GM12878 (cell line): ENCODE measurements at regions not wholly inside any gene's neighbourhood (a gene's known extent, or its start where the extent isn't known, plus 50 kb on each side); places are given as distances from the start of the nearest gene placed in this dataset.

Experiments used
- ATAC-seq: fragments of 200-7000 bp; cut with Tn5 transposase; 3 replicates; pipeline ENCODE4 v1.9.1; 2020; ENCODE audit warnings: mild to moderate bottlenecking, moderate library complexity
- BruUV-seq: library from RNA; stranded (reverse); fragments of 400-500 nt; replicated peaks from 2 replicates; lab custom pipeline; 2021; lab: Mats Ljungman, UMichigan
- CTCF ChIA-PET: fragments of 300-600 bp; sonication (Branson Sonifier 250); formaldehyde crosslinking; extraction: SDS; loops from one replicate; lab custom pipeline; 2021; ENCODE audit warnings: inconsistent platforms; lab: Yijun Ruan, JAX
- POLR2A ChIA-PET: fragments of 350-600 bp; formaldehyde crosslinking; extraction: SDS; loops from one replicate; lab custom pipeline; 2021; ENCODE audit warnings: inconsistent platforms; lab: Charles Lee
- RAD21 ChIA-PET: fragments of 300-600 bp; sonication (Branson Sonifier 250); formaldehyde crosslinking; loops from one replicate; lab custom pipeline; 2023; ENCODE audit warnings: antibody characterized with exemption; ENCODE audit not compliant: unreplicated experiment; lab: Charles Lee
- SMC1A ChIA-PET: fragments of 300-600 bp; sonication (Branson Sonifier 250); formaldehyde crosslinking; loops from one replicate; lab custom pipeline; 2023; ENCODE audit not compliant: unreplicated experiment, uncharacterized antibody; lab: Charles Lee
- DNase-seq: peaks from one replicate; pipeline ENCODE4 v3.0.0-alpha.2; 2011; ENCODE audit warnings: low read depth, low spot score
- FAIRE-seq: peaks from 3 replicates; lab custom pipeline; 2011; peaks lifted over from hg19 to GRCh38; lab: Jason Lieb, UNC
- H2AFZ ChIP-seq: 2 replicates; pipeline ENCODE4 v1.6.0; 2011; ENCODE audit warnings: low read depth, low read length, control low read depth; ENCODE audit not compliant: control insufficient read depth
- H3K27ac ChIP-seq: 2 replicates; pipeline ENCODE4 v1.5.1; 2011; ENCODE audit warnings: control low read depth; ENCODE audit not compliant: control insufficient read depth, insufficient read depth
- H3K27me3 ChIP-seq, 2 experiments: replicated peaks in 1 of 2; 2 replicates each; pipeline versions ENCODE4 v1.6.0 to v1.6.1; 2011; ENCODE audit warnings: low read length in 1 of 2; ENCODE audit not compliant: control insufficient read depth in 2 of 2, insufficient read depth in 2 of 2
- H3K36me3 ChIP-seq, 2 experiments: 2 replicates each; pipeline ENCODE4 v1.5.1; 2011; ENCODE audit warnings: low read length in 1 of 2; ENCODE audit not compliant: control insufficient read depth in 2 of 2, insufficient read depth in 2 of 2
- H3K4me1 ChIP-seq: 2 replicates; pipeline ENCODE4 v1.6.1; 2011; ENCODE audit warnings: mild to moderate bottlenecking, low read length, moderate library complexity, mixed read lengths; ENCODE audit not compliant: control insufficient read depth, insufficient read depth
- H3K4me2 ChIP-seq: 2 replicates; pipeline ENCODE4 v1.6.0; 2011; ENCODE audit warnings: control low read depth; ENCODE audit not compliant: control insufficient read depth, insufficient read depth
- H3K4me3 ChIP-seq: fragments of 200-600 bp; sonication (generic); 2 replicates; pipeline ENCODE4 v1.5.1; 2016
- H3K79me2 ChIP-seq: 2 replicates; pipeline ENCODE4 v1.6.0; 2011; ENCODE audit warnings: low read length; ENCODE audit not compliant: control insufficient read depth, insufficient read depth
- H3K9ac ChIP-seq: 2 replicates; pipeline ENCODE4 v1.8.0; 2011; ENCODE audit warnings: low read length, control low read depth, mixed read lengths; ENCODE audit not compliant: control insufficient read depth, insufficient read depth
- H3K9me3 ChIP-seq: replicated peaks from 3 replicates; pipeline ENCODE4 v1.5.1; 2011; ENCODE audit warnings: mild to moderate bottlenecking, low read length; ENCODE audit not compliant: control insufficient read depth, insufficient read depth
- H4K20me1 ChIP-seq: 2 replicates; pipeline ENCODE4 v1.6.0; 2011; ENCODE audit not compliant: control insufficient read depth, insufficient read depth
- CTCF ChIP-seq, 3 experiments: IDR thresholded peaks in 2 of 3; conservative IDR thresholded peaks in 1 of 3; 2 replicates each; pipeline ENCODE4 v1.5.1; 2011; ENCODE audit warnings: low read depth in 3 of 3, low read length in 3 of 3, mild to moderate bottlenecking in 3 of 3, control low read depth in 2 of 3, moderate library complexity in 2 of 3, inconsistent platforms in 1 of 3, mixed read lengths in 1 of 3; ENCODE audit not compliant: control insufficient read depth in 2 of 3, insufficient read depth in 1 of 3; ENCODE audit errors: extremely low read depth in 1 of 3
- FOXK2 ChIP-seq: fragments of 450-650 bp; IDR thresholded peaks from 2 replicates; pipeline ENCODE4 v1.6.1; 2017; ENCODE audit warnings: mild to moderate bottlenecking, moderate library complexity
- FOXM1 ChIP-seq: IDR thresholded peaks from 2 replicates; pipeline ENCODE4 v1.6.1; 2012; ENCODE audit warnings: low read depth, mild to moderate bottlenecking, inconsistent platforms, low read length, moderate library complexity
- KAT2A ChIP-seq: conservative IDR thresholded peaks from 2 replicates; pipeline ENCODE4 v1.6.1; 2011; ENCODE audit warnings: low read depth, low read length; ENCODE audit not compliant: control insufficient read depth
- NRF1 ChIP-seq: conservative IDR thresholded peaks from 2 replicates; pipeline ENCODE4 v1.6.1; 2011; ENCODE audit warnings: mild to moderate bottlenecking, low read depth, low read length, improper control_type of control experiment
- PBX3 ChIP-seq: IDR thresholded peaks from 2 replicates; pipeline ENCODE4 v1.6.1; 2011; ENCODE audit warnings: mild to moderate bottlenecking, low read depth, low read length, moderate library complexity; ENCODE audit not compliant: insufficient replicate concordance
- PKNOX1 ChIP-seq: fragments of 450-650 bp; IDR thresholded peaks from 2 replicates; pipeline ENCODE4 v1.6.1; 2016; ENCODE audit warnings: mild to moderate bottlenecking
- RUNX3 ChIP-seq: IDR thresholded peaks from 2 replicates; pipeline ENCODE4 v1.6.1; 2012; ENCODE audit warnings: low read length, inconsistent platforms
- SIN3A ChIP-seq: IDR thresholded peaks from 2 replicates; pipeline ENCODE4 v1.6.1; 2012; ENCODE audit warnings: low read depth, low read length, improper control_type of control experiment
- SMC3 ChIP-seq: IDR thresholded peaks from 2 replicates; pipeline ENCODE4 v1.6.1; 2011; ENCODE audit warnings: low read length, improper control_type of control experiment, borderline replicate concordance
- SRF ChIP-seq, 2 experiments: IDR thresholded peaks; 2 replicates each; pipeline ENCODE4 v1.6.1; 2011; ENCODE audit warnings: low read depth in 2 of 2, low read length in 2 of 2, mild to moderate bottlenecking in 1 of 2, moderate library complexity in 1 of 2
- WRNIP1 ChIP-seq: IDR thresholded peaks from 2 replicates; pipeline ENCODE4 v1.6.1; 2011; ENCODE audit warnings: low read depth, low read length, improper control_type of control experiment, borderline replicate concordance
- YBX1 ChIP-seq: fragments of 450-650 bp; IDR thresholded peaks from 2 replicates; pipeline ENCODE4 v1.6.1; 2016; ENCODE audit warnings: antibody characterized with exemption
- WGBS: methylation state at CpG from one replicate; pipeline ENCODE4 v1.1.6; 2016; ENCODE audit warnings: low lambda C conversion rate; ENCODE audit not compliant: insufficient replicate concordance, insufficient coverage; ENCODE audit errors: missing lambda C conversion rate; 5-methylcytosine and 5-hydroxymethylcytosine counted together
- in situ Hi-C: fragments of 300-500 bp; cut with MboI; formaldehyde crosslinking; loops from 9 replicates; pipeline ENCODE4 v1.14.3; 2018; ENCODE audit warnings: mixed read lengths
- intact Hi-C: fragments of 100-400 bp; cut with micrococcal nuclease; formaldehyde crosslinking; loops from one replicate; pipeline ENCODE4 v1.14.2; 2022; ENCODE audit not compliant: unreplicated experiment

- no peak for TF ChIP-seq CTCF (IDR thresholded peaks at IDR 0.05 in 2 of 3, conservative IDR thresholded peaks at IDR 0.05 in 1 of 3; ENCODE audit: control insufficient read depth in 2 of 3, extremely low read depth in 1 of 3, insufficient read depth in 1 of 3, low read depth in 3 of 3, low read length in 3 of 3)
- no peak for TF ChIP-seq SMC3
- TF ChIP-seq FOXM1: no peak
- no peak for TF ChIP-seq WRNIP1
- TF ChIP-seq SRF (IDR thresholded peaks at IDR 0.05; ENCODE audit: low read depth in 2 of 2, low read length in 2 of 2): no peak
- TF ChIP-seq, all 136 proteins: peak for 0
Measured at GRCh38 chr7:81445462-81445861, 324.4 kb downstream of the HGF start (continued).

GRCh38 chr7:81441750-81442149 is 328.1 kb downstream of the HGF start:
- Histone ChIP-seq H3K4me3 (no peak overlapping the region), H3K27ac (no peak overlapping the region), H3K9ac (no peak overlapping the region), H3K36me3 (no peaks in the 10 kb centered on the region), H3K9me3 (no peaks in the 10 kb centered on the region), H4K20me1 (no peaks in the 10 kb centered on the region), H2AFZ (no peak overlapping the region), H3K4me2 (no peak overlapping the region), H3K27me3 (no peaks in the 10 kb centered on the region), H3K79me2 (no peaks in the 10 kb centered on the region), H3K4me1 (no peaks in the 10 kb centered on the region)
- no TSS peak for BruUV-seq
- CTCF ChIA-PET: interaction anchor here (1.5 kb wide), 1 partner anchor 28 kb away, joined by 5 read pairs; no protein-coding TSS in a partner anchor
- RAD21 ChIA-PET: no interaction called here
- in situ Hi-C loops: no loop called here
- intact Hi-C loops: no loop called here
- ATAC-seq (no peak), DNase-seq (no peak), FAIRE-seq (no peak)
- SMC1A ChIA-PET: interaction anchor here (1.0 kb wide), 1 partner anchor 15 kb away, joined by 3 read pairs; no protein-coding TSS in a partner anchor
- POLR2A ChIA-PET: no interaction called here
- TF ChIP-seq KAT2A: no peak
- TF ChIP-seq YBX1: no peak
- no peak for TF ChIP-seq PBX3
- TF ChIP-seq PKNOX1: no peak
- TF ChIP-seq NRF1: no peak
- TF ChIP-seq RUNX3: no peak
- TF ChIP-seq FOXK2: no peak
- TF ChIP-seq SIN3A: no peak
- WGBS: 0% methylated on average over 1 of the region's 1 CpG
